ENCODE measurements at regions not wholly inside any gene's neighbourhood (a gene's known extent, or its start where the extent isn't known, plus 50 kb on each side); places are given as distances from the start of the nearest gene placed in this dataset.

DNA sequence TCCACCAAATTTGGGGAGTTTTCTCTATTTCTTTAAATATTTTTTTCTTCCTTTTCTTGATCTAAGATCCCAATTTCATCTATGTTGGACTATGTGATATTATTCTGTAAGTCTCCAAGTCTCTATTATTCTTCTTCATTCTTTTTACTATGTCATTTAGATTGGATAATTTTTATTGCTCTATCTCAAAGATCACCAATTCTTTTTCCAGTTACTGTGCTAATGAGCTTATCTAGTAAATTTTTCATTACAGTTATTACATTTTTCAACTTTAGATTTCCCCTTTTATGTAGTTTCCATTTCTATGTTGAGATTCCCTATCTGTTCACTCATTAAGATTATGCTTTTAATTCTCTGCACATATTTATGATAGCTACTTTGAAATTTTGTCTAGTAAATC is 131.6 kb upstream of the NAMPT start:
- ChIA-PET CTCF (no interaction called here), POLR2A (no interaction called here)
- H3K4me3 Mint-ChIP-seq (ENCODE audit: unreplicated experiment), result no peak overlapping the region

DNA sequence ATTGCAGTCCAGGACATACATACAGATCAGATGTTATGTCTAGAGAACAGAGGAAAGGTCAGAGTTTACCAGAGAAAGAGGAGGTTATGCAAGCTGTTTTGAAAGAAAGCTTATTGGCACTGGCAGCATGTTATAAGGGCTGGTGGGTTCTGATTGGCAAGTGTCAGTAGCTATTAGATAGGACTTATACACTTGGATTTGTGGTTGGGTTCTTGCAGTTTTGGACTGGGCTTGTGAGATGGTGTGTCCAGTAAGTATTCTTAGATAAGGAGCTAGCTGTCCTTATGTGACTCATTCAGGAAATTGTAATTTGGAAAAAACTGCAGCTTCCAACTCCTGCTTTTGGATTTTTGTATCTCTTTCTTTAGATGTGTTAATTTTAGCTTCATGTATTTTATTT is 130.7 kb upstream of the NAMPT start:
- ChIA-PET POLR2A (no interaction called here), CTCF (no interaction called here)
- peaks cover 12% of the 10 kb centered on the region for H3K9me3 Mint-ChIP-seq (ENCODE audit: unreplicated experiment)
- no peak overlapping the region for H3K4me3 ChIP-seq (ENCODE audit: low read depth, low read length)
- no peaks in the 10 kb centered on the region for H3K4me1 ChIP-seq
- TF ChIP-seq, protein P1, sequence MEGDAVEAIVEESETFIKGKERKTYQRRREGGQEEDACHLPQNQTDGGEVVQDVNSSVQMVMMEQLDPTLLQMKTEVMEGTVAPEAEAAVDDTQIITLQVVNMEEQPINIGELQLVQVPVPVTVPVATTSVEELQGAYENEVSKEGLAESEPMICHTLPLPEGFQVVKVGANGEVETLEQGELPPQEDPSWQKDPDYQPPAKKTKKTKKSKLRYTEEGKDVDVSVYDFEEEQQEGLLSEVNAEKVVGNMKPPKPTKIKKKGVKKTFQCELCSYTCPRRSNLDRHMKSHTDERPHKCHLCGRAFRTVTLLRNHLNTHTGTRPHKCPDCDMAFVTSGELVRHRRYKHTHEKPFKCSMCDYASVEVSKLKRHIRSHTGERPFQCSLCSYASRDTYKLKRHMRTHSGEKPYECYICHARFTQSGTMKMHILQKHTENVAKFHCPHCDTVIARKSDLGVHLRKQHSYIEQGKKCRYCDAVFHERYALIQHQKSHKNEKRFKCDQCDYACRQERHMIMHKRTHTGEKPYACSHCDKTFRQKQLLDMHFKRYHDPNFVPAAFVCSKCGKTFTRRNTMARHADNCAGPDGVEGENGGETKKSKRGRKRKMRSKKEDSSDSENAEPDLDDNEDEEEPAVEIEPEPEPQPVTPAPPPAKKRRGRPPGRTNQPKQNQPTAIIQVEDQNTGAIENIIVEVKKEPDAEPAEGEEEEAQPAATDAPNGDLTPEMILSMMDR (IDR thresholded peaks at IDR 0.05; ENCODE audit: insufficient read depth in 1 of 2, low read depth in 1 of 2, low read length in 1 of 2, severe bottlenecking in 1 of 2, unreplicated experiment in 1 of 2), result no peak
- no peak overlapping the region for H3K4me3 Mint-ChIP-seq (ENCODE audit: unreplicated experiment)
- H3K27me3 ChIP-seq (replicated peaks; ENCODE audit: control insufficient read depth, insufficient read depth, low read length), result 0 out of 2 replicates have a peak, but pooled peaks cover 1% of the 10 kb centered on the region
- no peak overlapping the region for H3K27ac Mint-ChIP-seq (ENCODE audit: unreplicated experiment)
- intact Hi-C loops (cut with micrococcal nuclease; ENCODE audit: unreplicated experiment), result no loop called here
- peaks cover 6% of the 10 kb centered on the region for H3K4me1 Mint-ChIP-seq (ENCODE audit: low read depth, unreplicated experiment)
- no peak for DNase-seq
- H3K36me3 ChIP-seq (ENCODE audit: control insufficient read depth, insufficient read depth, low read length), result no peaks in the 10 kb centered on the region
- no TSS peak for BruUV-seq (replicated peaks)
- no peaks in the 10 kb centered on the region for H3K27me3 Mint-ChIP-seq (ENCODE audit: insufficient read depth, unreplicated experiment)
- no peaks in the 10 kb centered on the region for H3K36me3 Mint-ChIP-seq (ENCODE audit: insufficient read depth, unreplicated experiment)
- H3K9me3 ChIP-seq, result peaks cover 4% of the 10 kb centered on the region; the same call in 1 of the 2 replicates

More for the DNA sequence above, 131.6 kb upstream of the NAMPT start:
- H3K9me3 ChIP-seq, result peaks cover 4% of the 10 kb centered on the region; the same call in 1 of the 2 replicates
- Mint-ChIP-seq H3K36me3 (ENCODE audit: insufficient read depth, unreplicated experiment) (no peaks in the 10 kb centered on the region), H3K4me1 (ENCODE audit: low read depth, unreplicated experiment) (peaks cover 6% of the 10 kb centered on the region), H3K27ac (ENCODE audit: unreplicated experiment) (no peak overlapping the region), H3K9me3 (ENCODE audit: unreplicated experiment) (peaks cover 12% of the 10 kb centered on the region), H3K27me3 (ENCODE audit: insufficient read depth, unreplicated experiment) (no peaks in the 10 kb centered on the region)
- 0 out of 2 replicates have a peak, but pooled peaks cover 1% of the 10 kb centered on the region for H3K27me3 ChIP-seq (replicated peaks; ENCODE audit: control insufficient read depth, insufficient read depth, low read length)
- BruUV-seq (replicated peaks), result no TSS peak
- DNase-seq, result no peak
- no peaks in the 10 kb centered on the region for H3K4me1 ChIP-seq
- intact Hi-C loops (cut with micrococcal nuclease; ENCODE audit: unreplicated experiment), result no loop called here
- H3K4me3 ChIP-seq (ENCODE audit: low read depth, low read length), result no peak overlapping the region
- TF ChIP-seq, protein P1 (IDR thresholded peaks at IDR 0.05; ENCODE audit: insufficient read depth in 1 of 2, low read depth in 1 of 2, low read length in 1 of 2, severe bottlenecking in 1 of 2, unreplicated experiment in 1 of 2), result no peak
- H3K36me3 ChIP-seq (ENCODE audit: control insufficient read depth, insufficient read depth, low read length), result no peaks in the 10 kb centered on the region

DNA sequence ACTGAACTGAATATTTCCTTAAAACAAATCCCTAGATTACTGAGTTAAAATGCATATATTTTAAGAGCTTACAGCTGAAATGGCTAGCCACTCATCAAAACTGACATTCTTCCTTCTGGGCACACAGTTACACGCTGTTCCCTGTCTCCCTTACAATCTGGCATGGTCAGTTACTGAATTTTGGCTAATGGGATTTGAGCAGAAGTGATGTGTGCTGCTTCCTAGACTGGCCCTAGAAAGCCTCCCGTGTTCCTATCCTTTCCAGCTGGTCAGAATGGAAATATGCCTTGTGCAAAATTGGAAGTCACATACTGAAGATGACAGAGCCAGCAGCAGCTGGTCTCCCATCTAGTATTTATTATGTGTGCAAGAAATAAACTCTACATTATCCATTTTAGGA is 128.7 kb upstream of the NAMPT start:
- H3K36me3 ChIP-seq (ENCODE audit: control insufficient read depth, insufficient read depth, low read length), result no peaks in the 10 kb centered on the region
- intact Hi-C loops (cut with micrococcal nuclease; ENCODE audit: unreplicated experiment), result no loop called here
- H3K9me3 Mint-ChIP-seq (ENCODE audit: unreplicated experiment), result peaks cover 12% of the 10 kb centered on the region
- no peaks in the 10 kb centered on the region for H3K27me3 Mint-ChIP-seq (ENCODE audit: insufficient read depth, unreplicated experiment)
- no peaks in the 10 kb centered on the region for H3K36me3 Mint-ChIP-seq (ENCODE audit: insufficient read depth, unreplicated experiment)
- H3K9me3 ChIP-seq, result peaks cover 4% of the 10 kb centered on the region; the same call in 1 of the 2 replicates
- 0 out of 2 replicates have a peak, but pooled peaks cover 1% of the 10 kb centered on the region for H3K27me3 ChIP-seq (replicated peaks; ENCODE audit: control insufficient read depth, insufficient read depth, low read length)
- POLR2A ChIA-PET, result no interaction called here
- DNase-seq, result no peak
- H3K4me3 Mint-ChIP-seq (ENCODE audit: unreplicated experiment), result no peak overlapping the region
- BruUV-seq (replicated peaks), result no TSS peak
- H3K27ac Mint-ChIP-seq (ENCODE audit: unreplicated experiment), result no peak overlapping the region
- no peak overlapping the region for H3K4me3 ChIP-seq (ENCODE audit: low read depth, low read length)
- H3K4me1 ChIP-seq, result no peaks in the 10 kb centered on the region
- peaks cover 6% of the 10 kb centered on the region for H3K4me1 Mint-ChIP-seq (ENCODE audit: low read depth, unreplicated experiment)
- CTCF ChIA-PET, result no interaction called here
- TF ChIP-seq, protein P1 (IDR thresholded peaks at IDR 0.05; ENCODE audit: insufficient read depth in 1 of 2, low read depth in 1 of 2, low read length in 1 of 2, severe bottlenecking in 1 of 2, unreplicated experiment in 1 of 2), result no peak

Data from Caco-2 (cell line).